HepG2 (cell line): ENCODE measurements at regions not wholly inside any gene's neighbourhood (a gene's known extent, or its start where the extent isn't known, plus 50 kb on each side); places are given as distances from the start of the nearest gene placed in this dataset.

Experiments
- ATAC-seq: fragments of 200-7000 bp; cut with Tn5 transposase; 3 replicates; pipeline ENCODE4 v1.9.1; 2020; ENCODE audit warnings: mild to moderate bottlenecking, moderate library complexity
- BruUV-seq: library from RNA; stranded (reverse); fragments of 400-500 nt; replicated peaks from 2 replicates; lab custom pipeline; 2021; lab: Mats Ljungman, UMichigan
- CTCF ChIA-PET: fragments of 300-600 bp; formaldehyde crosslinking; extraction: SDS; loops from one replicate; lab custom pipeline; 2021; ENCODE audit warnings: low total read pairs, inconsistent platforms, low intra/inter-chr PET ratio; lab: Yijun Ruan, JAX
- POLR2A ChIA-PET: fragments of 350-600 bp; sonication (Branson Sonifier 250); formaldehyde crosslinking; loops from one replicate; lab custom pipeline; 2020; ENCODE audit warnings: antibody characterized with exemption, inconsistent platforms; lab: Yijun Ruan, JAX
- DNase-seq: peaks from one replicate; pipeline ENCODE4 v3.0.0-alpha.2; 2015; ENCODE audit warnings: low spot score
- FAIRE-seq: peaks from 3 replicates; lab custom pipeline; 2011; peaks lifted over from hg19 to GRCh38; lab: Jason Lieb, UNC
- H2AFZ ChIP-seq: one replicate; pipeline ENCODE4 v1.6.1; 2011; ENCODE audit warnings: low read length, inconsistent platforms
- H3K27ac ChIP-seq: fragments of 300-600 bp; 3 replicates; pipeline ENCODE4 v1.8.0; 2011; ENCODE audit warnings: mixed run types, mild to moderate bottlenecking, mixed read lengths, low read length, inconsistent platforms; ENCODE audit not compliant: insufficient read depth; ENCODE audit errors: extremely low read length
- H3K27me3 ChIP-seq, 2 experiments: fragments of 200-600 bp in 1 of 2; 2 replicates in 1 of 2; 3 replicates in 1 of 2; pipeline versions ENCODE4 v1.6.0 to v1.8.0; 2011; ENCODE audit warnings: low read length in 2 of 2, mild to moderate bottlenecking in 2 of 2, moderate library complexity in 2 of 2, inconsistent platforms in 1 of 2; ENCODE audit not compliant: insufficient read depth in 2 of 2, control insufficient read depth in 1 of 2
- H3K36me3 ChIP-seq, 2 experiments: fragments of 200-600 bp in 1 of 2; replicated peaks in 1 of 2; 2 replicates in 1 of 2; 3 replicates in 1 of 2; pipeline versions ENCODE4 v1.5.1 to v1.8.0; 2011; ENCODE audit warnings: low read length in 2 of 2, inconsistent platforms in 1 of 2; ENCODE audit not compliant: insufficient read depth in 2 of 2, control insufficient read depth in 1 of 2
- H3K4me1 ChIP-seq: 2 replicates; pipeline ENCODE4 v1.5.1; 2012; ENCODE audit warnings: low read length, inconsistent platforms; ENCODE audit not compliant: insufficient read depth
- H3K4me2 ChIP-seq: 2 replicates; pipeline ENCODE4 v1.6.0; 2011; ENCODE audit warnings: low read depth, low read length, inconsistent platforms
- H3K4me3 ChIP-seq, 3 experiments: fragments of 200-600 bp in 1 of 3; sonication (generic), shearing (Covaris generic) in 1 of 3; replicated peaks in 1 of 3; 2 replicates each; pipeline ENCODE4 v1.5.1; 2011 to 2016; ENCODE audit warnings: low read length in 3 of 3, inconsistent platforms in 2 of 3, low read depth in 2 of 3, mild to moderate bottlenecking in 2 of 3, control low read depth in 1 of 3, mixed read lengths in 1 of 3; ENCODE audit not compliant: insufficient read depth in 1 of 3
- H3K79me2 ChIP-seq: one replicate; pipeline ENCODE4 v1.6.1; 2011; ENCODE audit warnings: low read length, inconsistent platforms; ENCODE audit not compliant: insufficient read depth
- H3K9ac ChIP-seq: 2 replicates; pipeline ENCODE4 v1.6.0; 2011; ENCODE audit warnings: mild to moderate bottlenecking, low read depth, low read length, inconsistent platforms; ENCODE audit not compliant: insufficient read depth
- H3K9me3 ChIP-seq: 2 replicates; pipeline ENCODE4 v1.5.1; 2012; ENCODE audit warnings: mild to moderate bottlenecking, low read length
- H4K20me1 ChIP-seq: 2 replicates; pipeline ENCODE4 v1.6.0; 2011; ENCODE audit warnings: inconsistent platforms, mild to moderate bottlenecking, low read length, moderate library complexity; ENCODE audit not compliant: insufficient read depth
- FOSL2 ChIP-seq: sonication (generic); formaldehyde crosslinking; IDR thresholded peaks from 2 replicates; pipeline ENCODE4 v1.4.0; 2020; ENCODE audit warnings: missing genetic modification reagents
- FOXA3 ChIP-seq: IDR thresholded peaks from 2 replicates; pipeline ENCODE4 v1.6.1; 2016; ENCODE audit warnings: missing genetic modification reagents, missing compliant biosample characterization
- HIC2 ChIP-seq: sonication (generic); formaldehyde crosslinking; IDR thresholded peaks from 2 replicates; pipeline ENCODE4 v1.9.0; 2022; ENCODE audit warnings: low read depth, missing genetic modification reagents
- NFYB ChIP-seq: sonication (generic); formaldehyde crosslinking; IDR thresholded peaks from 2 replicates; pipeline ENCODE4 v1.4.0; 2020; ENCODE audit warnings: missing genetic modification reagents
- PCBP2 ChIP-seq: fragments of 200-400 bp; formaldehyde crosslinking; optimal IDR thresholded peaks from 2 replicates; pipeline ENCODE3; 2018; ENCODE audit warnings: low read length, low read depth; ENCODE audit not compliant: poor library complexity, severe bottlenecking
- POGZ ChIP-seq: sonication (generic); formaldehyde crosslinking; IDR thresholded peaks from 2 replicates; pipeline ENCODE4 v1.4.0; 2020; ENCODE audit warnings: mild to moderate bottlenecking, missing genetic modification reagents
- TERF1 ChIP-seq: sonication (generic); formaldehyde crosslinking; IDR thresholded peaks from 2 replicates; pipeline ENCODE4 v1.8.0; 2022; ENCODE audit warnings: mild to moderate bottlenecking, missing genetic modification reagents, moderate library complexity
- ZBTB4 ChIP-seq: sonication (generic); formaldehyde crosslinking; IDR thresholded peaks from 2 replicates; pipeline ENCODE4 v1.4.0; 2020; ENCODE audit warnings: missing genetic modification reagents, mild to moderate bottlenecking, borderline replicate concordance
- ZNF101 ChIP-seq: sonication (generic); formaldehyde crosslinking; IDR thresholded peaks from 2 replicates; pipeline ENCODE4 v1.4.0; 2020; ENCODE audit warnings: mild to moderate bottlenecking, low read depth, missing genetic modification reagents, borderline replicate concordance
- ZNF34 ChIP-seq: sonication (generic); formaldehyde crosslinking; IDR thresholded peaks from 2 replicates; pipeline ENCODE4 v1.4.0; 2020; ENCODE audit warnings: mild to moderate bottlenecking, missing genetic modification reagents, borderline replicate concordance
- ZNF782 ChIP-seq: sonication (generic); formaldehyde crosslinking; IDR thresholded peaks from 2 replicates; pipeline ENCODE4 v1.4.0; 2020; ENCODE audit warnings: missing genetic modification reagents, mild to moderate bottlenecking, borderline replicate concordance
- WGBS: methylation state at CpG from one replicate; pipeline ENCODE4 v1.1.6; 2017; ENCODE audit warnings: low lambda C conversion rate; 5-methylcytosine and 5-hydroxymethylcytosine counted together
- in situ Hi-C: cut with HindIII; loops from 2 replicates; pipeline ENCODE4 v1.10.0; 2017; ENCODE audit warnings: low pct_unique_long_range_greater_than_20kb; ENCODE audit not compliant: extremely low pct_ligation_motif_present
- intact Hi-C: fragments of 100-400 bp; cut with micrococcal nuclease; formaldehyde crosslinking; loops from one replicate; pipeline ENCODE4 v1.10.0; 2022; ENCODE audit not compliant: unreplicated experiment

- Histone ChIP-seq H3K27ac (no peak overlapping the region), H3K4me3 (no peak overlapping the region), H3K9ac (no peak overlapping the region), H3K36me3 (no peaks in the 10 kb centered on the region), H3K9me3 (peaks cover 9% of the 10 kb centered on the region), H3K4me1 (peaks cover 14% of the 10 kb centered on the region), H4K20me1 (no peaks in the 10 kb centered on the region), H3K4me2 (no peak overlapping the region), H2AFZ (no peak overlapping the region), H3K79me2 (no peaks in the 10 kb centered on the region), H3K27me3 (peaks cover 3 to 8% of the 10 kb centered on the region in 2 experiments; a peak in 3 of 5 replicates)
- FAIRE-seq = no peak
- in situ Hi-C loops = no loop called here
- ChIA-PET CTCF (no interaction called here), POLR2A (no interaction called here)
- no peak for TF ChIP-seq NFYB
- no peak for TF ChIP-seq ZNF782 (CRISPR knock-in tag)
- TF ChIP-seq TERF1 (CRISPR knock-in tag) = no peak
- no peak for TF ChIP-seq POGZ
- 52% methylated on average over 9 of the region's 9 CpGs for WGBS
- no peak for ATAC-seq
- intact Hi-C loops = no loop called here
- no peak for DNase-seq
- no TSS peak for BruUV-seq
These were observed 227.7 kb downstream of the TLE3 start for GRCh38 chr15:69869881-69870505.

- H3K27me3 ChIP-seq = peaks cover 3 to 9% of the 10 kb centered on the region in 2 experiments; a peak in 3 of 5 replicates
- no peak for FAIRE-seq
- ATAC-seq = no peak
- POLR2A ChIA-PET = no interaction called here
- BruUV-seq = no TSS peak
- no peak overlapping the region for H3K4me2 ChIP-seq
- no peaks in the 10 kb centered on the region for H3K36me3 ChIP-seq
- H3K9me3 ChIP-seq = peaks cover 9% of the 10 kb centered on the region
- peaks cover 17% of the 10 kb centered on the region for H3K4me1 ChIP-seq
- H3K27ac ChIP-seq = no peak overlapping the region
- intact Hi-C loops (no loop called here), in situ Hi-C loops (no loop called here)
- H4K20me1 ChIP-seq = no peaks in the 10 kb centered on the region
- 15% methylated on average over 5 of the region's 7 CpGs for WGBS
- H3K9ac ChIP-seq = no peak overlapping the region
- no peaks in the 10 kb centered on the region for H3K79me2 ChIP-seq
- no peak for DNase-seq
- H2AFZ ChIP-seq = no peak overlapping the region
- CTCF ChIA-PET = no interaction called here
- no peak overlapping the region for H3K4me3 ChIP-seq
- TF ChIP-seq ZBTB4 (CRISPR knock-in tag) (no peak), PCBP2 (no peak), FOXA3 (CRISPR knock-in tag) (no peak), ZNF34 (CRISPR knock-in tag) (no peak), ZNF101 (CRISPR knock-in tag) (no peak), HIC2 (CRISPR knock-in tag) (no peak), FOSL2 (CRISPR knock-in tag) (no peak)
These were observed 226.1 kb downstream of the TLE3 start for GRCh38 chr15:69871511-69872134.
